ENCODE measurements at regions not wholly inside any gene's neighbourhood (a gene's known extent, or its start where the extent isn't known, plus 50 kb on each side); places are given as distances from the start of the nearest gene placed in this dataset.
A peak's percentile ranks its signal among the peaks of the same experiment; 100 is the strongest.

GRCh38 chr6:22401206-22401605 is 104.4 kb upstream of the PRL start:
- Histone ChIP-seq H3K79me2 (ENCODE audit: control insufficient read depth, insufficient read depth, low read length) (no peaks in the 10 kb centered on the region), H3K9ac (ENCODE audit: insufficient read depth, low read length) (no peak overlapping the region), H2AFZ (ENCODE audit: low read length) (no peak overlapping the region), H3K27me3 (ENCODE audit: control insufficient read depth, insufficient read depth, low read length) (no peaks in the 10 kb centered on the region), H3K4me1 (ENCODE audit: control insufficient read depth, extremely low read depth, insufficient read depth, low read length) (no peaks in the 10 kb centered on the region), H3K9me3 (ENCODE audit: control insufficient read depth, insufficient read depth, low read depth, low read length) (no peaks in the 10 kb centered on the region), H4K20me1 (ENCODE audit: control insufficient read depth, extremely low read depth, insufficient read depth, low read length) (no peaks in the 10 kb centered on the region), H3K36me3 (ENCODE audit: control insufficient read depth, insufficient read depth, low read length) (no peaks in the 10 kb centered on the region), H3K4me2 (ENCODE audit: extremely low read depth, insufficient read depth, low read length) (no peak overlapping the region), H3K27ac (ENCODE audit: insufficient read depth, low read length) (no peak overlapping the region), H3K4me3 (replicated peaks in 1 of 4; ENCODE audit: control extremely low read depth in 1 of 4, insufficient read depth in 1 of 4, low read depth in 3 of 4, low read length in 4 of 4) (no peak overlapping the region)
- DNase-seq (ENCODE audit: low read depth in 2 of 2): peak in 1 of 2 donors; percentile 21
- no peak for TF ChIP-seq CTCF (conservative IDR thresholded peaks at IDR 0.05 in 1 of 2, IDR thresholded peaks at IDR 0.05 in 1 of 2; ENCODE audit: low read depth in 1 of 2, low read length in 2 of 2)
- no peak for TF ChIP-seq EZH2 (IDR thresholded peaks at IDR 0.05; ENCODE audit: low read length, missing control alignments)

- Histone ChIP-seq H3K79me2 (ENCODE audit: control insufficient read depth, insufficient read depth, low read length) (no peaks in the 10 kb centered on the region), H3K36me3 (ENCODE audit: control insufficient read depth, insufficient read depth, low read length) (no peaks in the 10 kb centered on the region)
Observed at GRCh38 chr6:22401932-22402331, 105.1 kb upstream of the PRL start.

GRCh38 chr6:22409486-22409885 is 112.7 kb upstream of the PRL start:
- Histone ChIP-seq H3K9me3 (ENCODE audit: control insufficient read depth, insufficient read depth, low read depth, low read length) (no peaks in the 10 kb centered on the region), H3K4me3 (replicated peaks in 1 of 4; ENCODE audit: control extremely low read depth in 1 of 4, insufficient read depth in 1 of 4, low read depth in 3 of 4, low read length in 4 of 4) (no peak overlapping the region), H3K9ac (ENCODE audit: insufficient read depth, low read length) (no peak overlapping the region), H3K79me2 (ENCODE audit: control insufficient read depth, insufficient read depth, low read length) (no peaks in the 10 kb centered on the region), H3K4me2 (ENCODE audit: extremely low read depth, insufficient read depth, low read length) (no peak overlapping the region), H3K36me3 (ENCODE audit: control insufficient read depth, insufficient read depth, low read length) (no peaks in the 10 kb centered on the region), H4K20me1 (ENCODE audit: control insufficient read depth, extremely low read depth, insufficient read depth, low read length) (no peaks in the 10 kb centered on the region), H2AFZ (ENCODE audit: low read length) (no peak overlapping the region), H3K4me1 (ENCODE audit: control insufficient read depth, extremely low read depth, insufficient read depth, low read length) (peaks cover 2% of the 10 kb centered on the region), H3K27me3 (ENCODE audit: control insufficient read depth, insufficient read depth, low read length) (no peaks in the 10 kb centered on the region), H3K27ac (ENCODE audit: insufficient read depth, low read length) (no peak overlapping the region)
- TF ChIP-seq EZH2 (IDR thresholded peaks at IDR 0.05; ENCODE audit: low read length, missing control alignments): no peak
- TF ChIP-seq CTCF (conservative IDR thresholded peaks at IDR 0.05 in 1 of 2, IDR thresholded peaks at IDR 0.05 in 1 of 2; ENCODE audit: low read depth in 1 of 2, low read length in 2 of 2): no peak
- DNase-seq (ENCODE audit: low read depth in 2 of 2): peak in 1 of 2 donors; percentile 10

More at GRCh38 chr6:22401932-22402331, 105.1 kb upstream of the PRL start:
- H3K4me1 ChIP-seq (ENCODE audit: control insufficient read depth, extremely low read depth, insufficient read depth, low read length): no peaks in the 10 kb centered on the region
- no peak overlapping the region for H3K4me2 ChIP-seq (ENCODE audit: extremely low read depth, insufficient read depth, low read length)
- no peak overlapping the region for H2AFZ ChIP-seq (ENCODE audit: low read length)
- no peak for DNase-seq (ENCODE audit: low read depth in 2 of 2)
- no peak overlapping the region for H3K27ac ChIP-seq (ENCODE audit: insufficient read depth, low read length)
- no peaks in the 10 kb centered on the region for H3K9me3 ChIP-seq (ENCODE audit: control insufficient read depth, insufficient read depth, low read depth, low read length)
- H4K20me1 ChIP-seq (ENCODE audit: control insufficient read depth, extremely low read depth, insufficient read depth, low read length): no peaks in the 10 kb centered on the region
- TF ChIP-seq EZH2 (IDR thresholded peaks at IDR 0.05; ENCODE audit: low read length, missing control alignments) (no peak), CTCF (conservative IDR thresholded peaks at IDR 0.05 in 1 of 2, IDR thresholded peaks at IDR 0.05 in 1 of 2; ENCODE audit: low read depth in 1 of 2, low read length in 2 of 2) (no peak)
- H3K27me3 ChIP-seq (ENCODE audit: control insufficient read depth, insufficient read depth, low read length): no peaks in the 10 kb centered on the region
- H3K9ac ChIP-seq (ENCODE audit: insufficient read depth, low read length): no peak overlapping the region
- no peak overlapping the region for H3K4me3 ChIP-seq (replicated peaks in 1 of 4; ENCODE audit: control extremely low read depth in 1 of 4, insufficient read depth in 1 of 4, low read depth in 3 of 4, low read length in 4 of 4)
